ENCODE measurements at regions not wholly inside any gene's neighbourhood (a gene's known extent, or its start where the extent isn't known, plus 50 kb on each side); places are given as distances from the start of the nearest gene placed in this dataset.

- TF ChIP-seq CREB1 (IDR thresholded peaks at IDR 0.05; ENCODE audit: low read depth) (no peak), TAF1 (IDR thresholded peaks at IDR 0.05; ENCODE audit: low read depth) (no peak), NFIC (IDR thresholded peaks at IDR 0.05) (no peak), TCF12 (IDR thresholded peaks at IDR 0.05; ENCODE audit: low read depth) (no peak), CEBPB (IDR thresholded peaks at IDR 0.05) (no peak), FOXM1 (IDR thresholded peaks at IDR 0.05; ENCODE audit: borderline replicate concordance, low read depth) (no peak), MAX (IDR thresholded peaks at IDR 0.05) (no peak), YY1 (IDR thresholded peaks at IDR 0.05; ENCODE audit: low read depth) (no peak), TEAD4 (IDR thresholded peaks at IDR 0.05) (no peak), USF1 (IDR thresholded peaks at IDR 0.05) (no peak), ZBTB7A (IDR thresholded peaks at IDR 0.05; ENCODE audit: low read depth) (no peak), RAD21 (IDR thresholded peaks at IDR 0.05; ENCODE audit: low read depth) (no peak), EGR1 (IDR thresholded peaks at IDR 0.05) (no peak), EP300 (IDR thresholded peaks at IDR 0.05; ENCODE audit: borderline replicate concordance) (no peak)
- TF ChIP-seq, protein P1, sequence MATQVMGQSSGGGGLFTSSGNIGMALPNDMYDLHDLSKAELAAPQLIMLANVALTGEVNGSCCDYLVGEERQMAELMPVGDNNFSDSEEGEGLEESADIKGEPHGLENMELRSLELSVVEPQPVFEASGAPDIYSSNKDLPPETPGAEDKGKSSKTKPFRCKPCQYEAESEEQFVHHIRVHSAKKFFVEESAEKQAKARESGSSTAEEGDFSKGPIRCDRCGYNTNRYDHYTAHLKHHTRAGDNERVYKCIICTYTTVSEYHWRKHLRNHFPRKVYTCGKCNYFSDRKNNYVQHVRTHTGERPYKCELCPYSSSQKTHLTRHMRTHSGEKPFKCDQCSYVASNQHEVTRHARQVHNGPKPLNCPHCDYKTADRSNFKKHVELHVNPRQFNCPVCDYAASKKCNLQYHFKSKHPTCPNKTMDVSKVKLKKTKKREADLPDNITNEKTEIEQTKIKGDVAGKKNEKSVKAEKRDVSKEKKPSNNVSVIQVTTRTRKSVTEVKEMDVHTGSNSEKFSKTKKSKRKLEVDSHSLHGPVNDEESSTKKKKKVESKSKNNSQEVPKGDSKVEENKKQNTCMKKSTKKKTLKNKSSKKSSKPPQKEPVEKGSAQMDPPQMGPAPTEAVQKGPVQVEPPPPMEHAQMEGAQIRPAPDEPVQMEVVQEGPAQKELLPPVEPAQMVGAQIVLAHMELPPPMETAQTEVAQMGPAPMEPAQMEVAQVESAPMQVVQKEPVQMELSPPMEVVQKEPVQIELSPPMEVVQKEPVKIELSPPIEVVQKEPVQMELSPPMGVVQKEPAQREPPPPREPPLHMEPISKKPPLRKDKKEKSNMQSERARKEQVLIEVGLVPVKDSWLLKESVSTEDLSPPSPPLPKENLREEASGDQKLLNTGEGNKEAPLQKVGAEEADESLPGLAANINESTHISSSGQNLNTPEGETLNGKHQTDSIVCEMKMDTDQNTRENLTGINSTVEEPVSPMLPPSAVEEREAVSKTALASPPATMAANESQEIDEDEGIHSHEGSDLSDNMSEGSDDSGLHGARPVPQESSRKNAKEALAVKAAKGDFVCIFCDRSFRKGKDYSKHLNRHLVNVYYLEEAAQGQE (IDR thresholded peaks at IDR 0.05; ENCODE audit: low read depth), result no peak
Observed at GRCh38 chr2:207419331-207419730, 110.4 kb upstream of the CREB1 start.

DNA sequence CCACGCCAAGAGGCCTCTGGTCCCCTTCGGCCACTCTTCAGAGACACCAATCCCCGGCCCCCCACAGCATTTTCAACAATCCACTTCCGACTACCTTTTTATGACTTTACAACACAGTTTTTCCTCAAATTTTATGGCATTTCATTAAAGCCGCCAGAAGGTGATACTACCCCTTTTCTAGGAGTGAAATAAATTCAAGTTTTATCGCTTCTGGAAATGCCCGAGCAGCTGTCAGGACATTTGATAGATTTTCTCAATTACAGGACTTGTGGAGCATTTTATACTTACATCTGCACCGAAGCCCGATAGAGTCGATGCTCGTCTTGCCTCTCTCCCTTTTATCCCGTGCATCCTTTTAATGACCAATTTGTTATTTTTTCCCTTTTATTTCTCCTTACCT lies 108.1 kb upstream of the CREB1 start:
- TF ChIP-seq CEBPB (IDR thresholded peaks at IDR 0.05) (no peak), CREB1 (IDR thresholded peaks at IDR 0.05; ENCODE audit: low read depth) (no peak), ZBTB7A (IDR thresholded peaks at IDR 0.05; ENCODE audit: low read depth) (no peak), NFIC (IDR thresholded peaks at IDR 0.05) (no peak), TAF1 (IDR thresholded peaks at IDR 0.05; ENCODE audit: low read depth) (no peak), EP300 (IDR thresholded peaks at IDR 0.05; ENCODE audit: borderline replicate concordance) (no peak)

- TF ChIP-seq, protein P1 (IDR thresholded peaks at IDR 0.05; ENCODE audit: low read depth), result no peak
- TF ChIP-seq TEAD4 (IDR thresholded peaks at IDR 0.05) (no peak), FOXM1 (IDR thresholded peaks at IDR 0.05; ENCODE audit: borderline replicate concordance, low read depth) (no peak), CREB1 (IDR thresholded peaks at IDR 0.05; ENCODE audit: low read depth) (no peak), ZBTB7A (IDR thresholded peaks at IDR 0.05; ENCODE audit: low read depth) (no peak), CEBPB (IDR thresholded peaks at IDR 0.05) (no peak), YY1 (IDR thresholded peaks at IDR 0.05; ENCODE audit: low read depth) (no peak), MAX (IDR thresholded peaks at IDR 0.05) (no peak), USF1 (IDR thresholded peaks at IDR 0.05) (no peak), TCF12 (IDR thresholded peaks at IDR 0.05; ENCODE audit: low read depth) (no peak)
Observed at GRCh38 chr2:207422380-207422779, 107.4 kb upstream of the CREB1 start.

GRCh38 chr2:207423886-207424285 lies 105.9 kb upstream of the CREB1 start:
- TF ChIP-seq RAD21 (IDR thresholded peaks at IDR 0.05; ENCODE audit: low read depth), result no peak
- no peak for TF ChIP-seq USF1 (IDR thresholded peaks at IDR 0.05)
- no peak for TF ChIP-seq EGR1 (IDR thresholded peaks at IDR 0.05)
- TF ChIP-seq CEBPB (IDR thresholded peaks at IDR 0.05), result no peak
- TF ChIP-seq CREB1 (IDR thresholded peaks at IDR 0.05; ENCODE audit: low read depth), result no peak
- no peak for TF ChIP-seq TAF1 (IDR thresholded peaks at IDR 0.05; ENCODE audit: low read depth)
- no peak for TF ChIP-seq TEAD4 (IDR thresholded peaks at IDR 0.05)
- TF ChIP-seq ZBTB7A (IDR thresholded peaks at IDR 0.05; ENCODE audit: low read depth), result no peak
- TF ChIP-seq TCF12 (IDR thresholded peaks at IDR 0.05; ENCODE audit: low read depth), result no peak
- no peak for TF ChIP-seq MAX (IDR thresholded peaks at IDR 0.05)
- no peak for TF ChIP-seq EP300 (IDR thresholded peaks at IDR 0.05; ENCODE audit: borderline replicate concordance)
- no peak for TF ChIP-seq FOXM1 (IDR thresholded peaks at IDR 0.05; ENCODE audit: borderline replicate concordance, low read depth)
- TF ChIP-seq, protein P1 (IDR thresholded peaks at IDR 0.05; ENCODE audit: low read depth), result no peak
- no peak for TF ChIP-seq YY1 (IDR thresholded peaks at IDR 0.05; ENCODE audit: low read depth)
- no peak for TF ChIP-seq NFIC (IDR thresholded peaks at IDR 0.05)

Measured in Ishikawa (cell line).